T-helper 17 cell (primary cell): ENCODE measurements at regions not wholly inside any gene's neighbourhood (a gene's known extent, or its start where the extent isn't known, plus 50 kb on each side); places are given as distances from the start of the nearest gene placed in this dataset.

Experiments
- ATAC-seq: fragments of 150-1000 bp; cut with Tn5 transposase; 2 replicates; pipeline ENCODE4 v1.10.0; 2021; ENCODE audit warnings: mild to moderate bottlenecking, moderate library complexity
- DNase-seq, 3 donors: peaks; one replicate each; pipeline versions ENCODE4 v3.0.0 to v3.0.0-alpha.2; 2020 to 2021
- H3K9me3 ChIP-seq: one replicate; pipeline ENCODE4 v1.7.0; 2013; ENCODE audit warnings: low read length, mild to moderate bottlenecking; ENCODE audit not compliant: control insufficient read depth, poor library complexity, severe bottlenecking
- H3K27ac Mint-ChIP-seq: one replicate; pipeline ENCODE4 v1.8.0; 2022; ENCODE audit warnings: mild to moderate bottlenecking, moderate library complexity, mixed read lengths
- H3K27me3 Mint-ChIP-seq: one replicate; pipeline ENCODE4 v1.8.0; 2022; ENCODE audit warnings: mixed read lengths
- H3K36me3 Mint-ChIP-seq: one replicate; pipeline ENCODE4 v1.8.0; 2022; ENCODE audit warnings: low read depth, mixed read lengths
- H3K4me1 Mint-ChIP-seq: one replicate; pipeline ENCODE4 v1.8.0; 2022; ENCODE audit warnings: mild to moderate bottlenecking, mixed read lengths
- H3K4me3 Mint-ChIP-seq: one replicate; pipeline ENCODE4 v1.8.0; 2022; ENCODE audit warnings: mild to moderate bottlenecking, moderate library complexity, mixed read lengths

DNA sequence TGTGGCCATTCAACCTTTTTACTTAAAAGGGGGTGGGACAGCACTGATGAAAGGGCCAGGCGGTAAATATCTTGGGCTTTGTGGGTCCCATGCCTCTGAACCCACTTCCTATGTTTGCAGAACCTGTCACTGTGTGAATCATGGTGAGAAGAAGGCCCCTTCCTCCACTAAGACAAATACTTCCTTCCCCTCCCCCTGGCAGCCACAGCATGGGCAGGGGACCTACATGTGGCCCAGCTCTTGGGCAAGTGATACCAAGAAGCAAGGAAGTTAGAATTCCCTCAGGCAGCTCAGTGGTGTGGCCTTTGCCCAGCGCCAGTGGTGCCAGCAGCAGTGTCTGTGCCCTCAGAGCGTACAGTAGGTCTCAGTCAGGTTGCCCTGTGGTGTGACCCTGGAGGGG is 168.6 kb downstream of the TRIM33 start:
- peak overlapping the region; percentile 16 for H3K4me3 Mint-ChIP-seq
- peak overlapping the region; percentile 29 for H3K27ac Mint-ChIP-seq
- no peaks in the 10 kb centered on the region for H3K27me3 Mint-ChIP-seq
- peaks cover 27% of the 10 kb centered on the region for H3K4me1 Mint-ChIP-seq
- DNase-seq (no peak), ATAC-seq (peak; percentile 4)
- H3K9me3 ChIP-seq: no peaks in the 10 kb centered on the region
- no peaks in the 10 kb centered on the region for H3K36me3 Mint-ChIP-seq

DNA sequence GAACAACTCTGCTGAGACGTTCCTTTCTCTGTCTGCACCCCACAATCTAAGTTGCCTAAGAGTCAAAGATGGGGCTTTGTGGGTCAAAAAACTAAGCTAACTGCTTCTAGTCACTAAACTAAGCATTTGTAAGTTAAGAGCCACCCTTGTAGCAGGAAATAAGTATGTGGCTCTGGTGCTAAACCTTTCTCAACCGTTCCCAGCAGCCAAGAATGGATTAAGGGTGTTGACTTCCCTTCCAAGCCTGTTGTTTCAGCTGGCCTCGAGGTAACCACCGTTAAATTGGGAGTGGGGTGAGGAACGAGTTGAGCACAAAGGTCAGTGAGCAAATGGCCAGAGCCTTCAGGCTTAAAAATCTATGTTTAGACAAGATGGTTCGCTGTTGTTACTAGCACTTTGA is 169.1 kb downstream of the TRIM33 start:
- no peaks in the 10 kb centered on the region for H3K9me3 ChIP-seq
- H3K36me3 Mint-ChIP-seq: no peaks in the 10 kb centered on the region
- peaks cover 27% of the 10 kb centered on the region for H3K4me1 Mint-ChIP-seq
- H3K27ac Mint-ChIP-seq: peak overlapping the region; percentile 29
- no peak overlapping the region for H3K4me3 Mint-ChIP-seq
- no peak for DNase-seq
- no peak for ATAC-seq
- H3K27me3 Mint-ChIP-seq: no peaks in the 10 kb centered on the region

DNA sequence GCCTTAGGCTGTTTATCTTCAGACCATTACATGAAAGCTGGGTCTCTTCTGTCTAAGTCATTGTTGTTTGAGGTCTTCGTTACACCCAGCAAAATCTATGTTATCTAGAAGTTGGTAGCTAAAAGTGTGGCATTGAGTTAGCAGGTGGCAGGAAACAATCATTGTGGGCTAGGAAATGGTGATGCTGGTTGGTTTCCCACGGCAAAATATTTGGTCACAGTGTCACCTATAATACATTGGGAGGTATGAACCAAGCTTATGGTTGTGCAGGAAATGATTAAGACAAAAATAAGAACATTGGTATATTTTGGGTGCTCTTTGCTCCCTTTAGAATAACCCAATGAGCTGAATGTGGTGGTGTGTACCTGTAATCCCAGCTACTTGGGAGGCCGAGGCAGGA is 169.7 kb downstream of the TRIM33 start:
- no peaks in the 10 kb centered on the region for H3K9me3 ChIP-seq
- peaks cover 25% of the 10 kb centered on the region for H3K4me1 Mint-ChIP-seq
- peak overlapping the region; percentile 29 for H3K27ac Mint-ChIP-seq
- no peaks in the 10 kb centered on the region for H3K36me3 Mint-ChIP-seq
- peak; percentile 90 for ATAC-seq
- no peak for DNase-seq
- H3K4me3 Mint-ChIP-seq: peak overlapping the region; percentile 37
- H3K27me3 Mint-ChIP-seq: no peaks in the 10 kb centered on the region

DNA sequence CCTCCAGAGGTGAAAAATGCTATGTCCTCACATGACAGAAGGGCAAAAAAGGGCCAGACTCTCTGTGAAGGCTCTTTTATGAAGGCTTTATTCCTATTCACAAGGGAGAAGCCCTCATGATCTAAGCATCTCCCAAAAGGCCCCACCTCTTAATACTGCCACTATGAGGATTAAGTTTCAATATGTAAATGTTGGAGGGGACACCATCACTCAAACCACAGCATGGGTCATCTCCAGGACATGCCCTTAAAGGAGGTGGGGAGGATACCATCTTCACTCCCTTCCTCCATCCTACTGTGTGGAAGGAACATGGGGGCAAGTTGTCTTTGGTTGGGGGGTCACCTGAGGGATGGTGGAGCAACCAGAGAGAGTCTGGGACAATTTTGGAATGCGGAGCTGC is 170.1 kb downstream of the TRIM33 start:
- peak overlapping the region; percentile 29 for H3K27ac Mint-ChIP-seq
- no peak for DNase-seq
- H3K9me3 ChIP-seq: no peaks in the 10 kb centered on the region
- peaks cover 23% of the 10 kb centered on the region for H3K4me1 Mint-ChIP-seq
- H3K4me3 Mint-ChIP-seq: peak overlapping the region; percentile 37
- ATAC-seq: no peak
- no peaks in the 10 kb centered on the region for H3K36me3 Mint-ChIP-seq
- H3K27me3 Mint-ChIP-seq: no peaks in the 10 kb centered on the region

DNA sequence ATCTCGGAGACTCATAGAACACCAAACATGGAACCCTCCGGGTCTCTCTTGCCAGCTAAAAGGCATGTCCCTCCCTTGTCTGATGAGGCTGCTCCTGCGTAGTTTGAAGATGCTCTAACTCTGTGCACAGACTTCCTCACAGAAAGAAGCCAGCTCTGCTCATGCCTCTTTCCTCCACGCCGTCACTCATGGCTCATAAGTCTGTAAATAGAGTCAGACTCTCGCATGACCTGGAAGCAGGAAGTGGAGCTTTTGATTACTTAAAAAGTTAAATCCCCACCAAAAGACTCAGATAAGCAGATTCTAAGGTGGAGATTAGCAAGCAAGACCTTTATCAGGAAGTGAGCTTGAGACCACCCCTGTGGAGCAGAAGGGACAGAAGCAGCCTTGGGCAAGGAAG is 171.6 kb downstream of the TRIM33 start:
- peak overlapping the region; percentile 30 for H3K27ac Mint-ChIP-seq
- ATAC-seq (no peak), DNase-seq (no peak)
- no peaks in the 10 kb centered on the region for H3K9me3 ChIP-seq
- no peak overlapping the region for H3K4me3 Mint-ChIP-seq
- peaks cover 31% of the 10 kb centered on the region for H3K4me1 Mint-ChIP-seq
- H3K36me3 Mint-ChIP-seq: no peaks in the 10 kb centered on the region
- no peaks in the 10 kb centered on the region for H3K27me3 Mint-ChIP-seq

DNA sequence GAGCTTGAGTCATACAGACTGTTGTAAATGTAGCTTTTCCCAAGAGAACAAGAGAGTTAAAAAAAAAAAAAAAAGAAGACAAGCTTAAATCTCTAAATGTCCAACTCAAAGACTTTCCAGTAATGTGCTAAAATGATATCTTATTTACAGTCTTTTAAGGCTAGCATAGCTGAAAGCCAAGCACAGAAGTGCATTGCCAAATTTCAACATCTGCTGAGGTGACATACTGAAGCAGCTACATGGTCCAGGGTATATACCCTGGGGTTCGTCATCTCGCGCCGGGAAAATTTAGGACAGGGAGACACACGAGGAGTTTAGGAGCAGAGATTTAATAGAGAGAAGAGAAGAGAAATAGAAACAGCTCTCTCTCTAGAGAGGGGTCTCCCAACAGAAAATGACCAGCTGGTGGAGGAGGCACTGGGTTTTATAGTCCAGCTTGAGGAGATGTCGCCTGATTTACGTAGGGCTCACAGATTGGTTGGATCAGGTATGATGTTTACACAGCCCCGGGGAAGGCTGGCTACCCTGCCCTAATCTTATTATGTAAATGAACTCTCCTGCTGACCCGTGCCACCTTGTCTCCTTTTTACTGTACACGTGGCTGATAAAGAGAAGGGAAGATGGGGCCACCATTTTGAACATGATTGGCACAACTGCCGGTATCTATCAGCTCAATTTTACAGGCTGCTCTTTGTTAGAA is 172.7 kb downstream of the TRIM33 start:
- ATAC-seq: no peak
- peak overlapping the region; percentile 30 for H3K27ac Mint-ChIP-seq
- H3K9me3 ChIP-seq: no peaks in the 10 kb centered on the region
- no peak for DNase-seq
- H3K4me3 Mint-ChIP-seq: no peak overlapping the region
- H3K4me1 Mint-ChIP-seq: peaks cover 37% of the 10 kb centered on the region
- no peaks in the 10 kb centered on the region for H3K36me3 Mint-ChIP-seq
- H3K27me3 Mint-ChIP-seq: no peaks in the 10 kb centered on the region

DNA sequence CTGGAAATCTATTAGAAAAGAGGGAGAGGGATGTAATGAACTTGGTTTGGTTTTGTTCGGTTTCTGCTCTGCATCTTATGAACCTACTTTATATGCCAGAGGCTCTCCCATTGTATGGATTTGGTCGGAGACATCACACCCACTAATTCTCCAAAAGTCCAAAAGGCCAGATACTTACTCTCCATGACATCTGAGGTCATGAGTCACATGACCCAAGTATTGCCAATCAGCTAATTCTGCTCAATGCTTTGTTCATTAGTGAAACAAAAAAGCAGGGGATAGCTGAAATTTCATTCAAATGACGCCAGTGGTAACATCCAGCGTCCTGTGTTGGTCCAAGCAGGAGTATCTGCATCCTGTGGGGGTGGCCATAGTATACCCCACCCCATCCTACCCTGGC is 173.6 kb downstream of the TRIM33 start:
- Mint-ChIP-seq H3K27ac (peak overlapping the region; percentile 29), H3K4me1 (peaks cover 38% of the 10 kb centered on the region), H3K4me3 (no peak overlapping the region), H3K27me3 (no peaks in the 10 kb centered on the region), H3K36me3 (no peaks in the 10 kb centered on the region)
- DNase-seq (no peak), ATAC-seq (no peak)
- H3K9me3 ChIP-seq: no peaks in the 10 kb centered on the region

DNA sequence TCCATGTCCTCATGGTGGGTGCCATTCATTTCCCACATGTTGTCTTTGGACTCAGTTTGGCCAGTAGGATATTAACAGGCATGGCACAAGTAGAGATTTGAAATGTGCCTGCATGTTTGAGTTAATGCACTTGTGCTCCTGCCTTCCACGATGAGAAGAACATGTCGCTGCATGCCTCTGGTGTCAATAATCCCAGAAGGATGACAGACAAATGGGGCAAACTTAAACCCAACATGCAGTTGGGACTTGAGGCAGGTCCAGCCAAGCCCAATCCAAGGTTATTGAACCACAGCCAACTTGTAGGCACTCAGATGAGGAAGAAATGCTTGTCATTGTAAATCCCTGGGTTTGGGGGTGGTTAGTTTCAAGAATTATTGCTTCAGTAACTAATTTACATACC is 174.6 kb downstream of the TRIM33 start:
- DNase-seq: no peak
- no peak overlapping the region for H3K27ac Mint-ChIP-seq
- H3K4me1 Mint-ChIP-seq: peaks cover 43% of the 10 kb centered on the region
- H3K4me3 Mint-ChIP-seq: peak overlapping the region; percentile 34
- no peaks in the 10 kb centered on the region for H3K36me3 Mint-ChIP-seq
- no peaks in the 10 kb centered on the region for H3K27me3 Mint-ChIP-seq
- no peaks in the 10 kb centered on the region for H3K9me3 ChIP-seq
- no peak for ATAC-seq

DNA sequence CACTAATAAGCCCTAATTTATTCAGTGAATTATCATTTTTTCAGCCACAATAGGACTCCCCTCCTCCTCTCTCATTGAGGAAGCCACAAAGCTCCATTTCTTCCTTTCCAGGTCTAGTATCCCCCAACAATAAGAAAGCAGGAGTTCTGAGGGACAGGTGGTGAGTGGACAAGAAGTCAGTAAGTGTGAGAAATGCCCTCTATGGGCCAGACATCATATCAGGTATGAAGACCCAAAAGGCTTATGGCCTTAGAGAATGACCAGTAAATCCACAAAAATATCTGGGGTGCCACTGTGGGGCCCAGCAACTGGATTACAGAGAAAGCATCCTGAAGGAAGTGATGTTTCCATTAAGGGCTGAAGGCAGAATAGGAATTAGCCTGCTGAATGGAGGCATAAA is 175.7 kb downstream of the TRIM33 start:
- H3K9me3 ChIP-seq: no peaks in the 10 kb centered on the region
- no peak for ATAC-seq
- Mint-ChIP-seq H3K36me3 (no peaks in the 10 kb centered on the region), H3K27me3 (peaks cover 2% of the 10 kb centered on the region), H3K27ac (peak overlapping the region; percentile 6), H3K4me1 (peaks cover 45% of the 10 kb centered on the region), H3K4me3 (no peak overlapping the region)
- DNase-seq: no peak

DNA sequence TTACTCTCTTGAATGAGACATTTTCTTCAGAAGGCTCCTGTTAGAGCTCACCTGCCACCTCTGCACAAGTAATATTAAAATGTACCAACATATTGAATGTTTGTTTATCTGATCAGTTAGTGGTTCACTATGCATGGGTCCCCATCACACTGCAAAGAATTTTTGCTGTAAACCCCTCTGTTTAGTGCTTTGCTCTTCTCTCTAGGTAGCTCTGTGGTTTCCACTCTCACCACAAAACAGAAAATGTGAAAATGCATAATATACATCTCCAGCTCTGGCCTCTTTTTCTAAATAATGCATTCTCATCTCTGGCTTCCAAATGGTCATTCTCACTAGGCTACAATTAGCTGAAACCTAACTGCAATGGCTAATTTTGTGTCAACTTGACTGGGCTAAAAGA is 176.7 kb downstream of the TRIM33 start:
- no peaks in the 10 kb centered on the region for H3K36me3 Mint-ChIP-seq
- peak overlapping the region; percentile 51 for H3K4me3 Mint-ChIP-seq
- DNase-seq (no peak), ATAC-seq (peak; percentile 68)
- H3K9me3 ChIP-seq: no peaks in the 10 kb centered on the region
- peaks cover 6% of the 10 kb centered on the region for H3K27me3 Mint-ChIP-seq
- H3K4me1 Mint-ChIP-seq: peaks cover 53% of the 10 kb centered on the region
- H3K27ac Mint-ChIP-seq: peak overlapping the region; percentile 6

DNA sequence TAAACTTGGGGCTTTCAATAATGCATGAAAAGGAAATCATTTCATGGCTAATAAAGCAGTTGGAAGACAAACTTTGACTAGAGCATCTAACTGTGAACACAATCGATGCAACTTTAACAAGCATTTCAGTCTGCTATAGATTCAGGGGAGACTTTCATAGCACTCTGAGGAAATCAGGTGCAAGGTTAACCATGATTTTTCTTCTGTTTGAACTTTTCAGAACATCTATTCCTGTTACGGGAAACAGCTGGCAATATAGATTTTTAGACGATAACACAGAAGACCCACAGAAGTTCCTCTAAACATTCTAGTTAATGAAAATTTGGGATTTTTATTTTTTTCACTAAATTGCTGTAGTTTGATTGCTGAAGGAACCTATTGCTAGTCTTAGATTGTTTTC is 177.3 kb downstream of the TRIM33 start:
- H3K9me3 ChIP-seq: no peaks in the 10 kb centered on the region
- Mint-ChIP-seq H3K27me3 (peaks cover 6% of the 10 kb centered on the region), H3K4me1 (peaks cover 57% of the 10 kb centered on the region), H3K27ac (peak overlapping the region; percentile 6), H3K4me3 (peak overlapping the region; percentile 70), H3K36me3 (no peaks in the 10 kb centered on the region)
- DNase-seq: no peak
- ATAC-seq: no peak

DNA sequence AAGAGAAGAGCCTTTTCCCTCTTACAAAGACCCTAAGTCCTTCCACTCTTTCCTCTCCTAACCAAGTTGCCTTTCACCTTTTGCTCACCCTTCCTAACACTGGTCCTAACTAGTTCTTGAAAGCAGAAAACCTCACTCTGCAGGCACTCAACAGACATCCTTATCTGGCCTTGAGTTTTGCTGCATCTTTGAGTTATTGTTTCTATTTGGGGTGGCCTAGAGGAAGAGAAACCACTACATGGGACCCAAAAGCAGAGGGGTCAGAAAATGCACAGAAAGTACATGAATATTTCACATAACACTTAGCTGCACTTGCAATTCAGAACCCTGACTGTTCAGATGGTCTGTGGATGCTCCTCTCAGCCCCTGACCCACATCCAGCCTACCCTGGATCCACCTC is 178.3 kb upstream of the SYT6 start:
- DNase-seq: no peak
- Mint-ChIP-seq H3K4me3 (peak overlapping the region; percentile 56), H3K4me1 (peaks cover 54% of the 10 kb centered on the region), H3K36me3 (no peaks in the 10 kb centered on the region), H3K27ac (peak overlapping the region; percentile 6), H3K27me3 (peaks cover 6% of the 10 kb centered on the region)
- no peaks in the 10 kb centered on the region for H3K9me3 ChIP-seq
- no peak for ATAC-seq

DNA sequence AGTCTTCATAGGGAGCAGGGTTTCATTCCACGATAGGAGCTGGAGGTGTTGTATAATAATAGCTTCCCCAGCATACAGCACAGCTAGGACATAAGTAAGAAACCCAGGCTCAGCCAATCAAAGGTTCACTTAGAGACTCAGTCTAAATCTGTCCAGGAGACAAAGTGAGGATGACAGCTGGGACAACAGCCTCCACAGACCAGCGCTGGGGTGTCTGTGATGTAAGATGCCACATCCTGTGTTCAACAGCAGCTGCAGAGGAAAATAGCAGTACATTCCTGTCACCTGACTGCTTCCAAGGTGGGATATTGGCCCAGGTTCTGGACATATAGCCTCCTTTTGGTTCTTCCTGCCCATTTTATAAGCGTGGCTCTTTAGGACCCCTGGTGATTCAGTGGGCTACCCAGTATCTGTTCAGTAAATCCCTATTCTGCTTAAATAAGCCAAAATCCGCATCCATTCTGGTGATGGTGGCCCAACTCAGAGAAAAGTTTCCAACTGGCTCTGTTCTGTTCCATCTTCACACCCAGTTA is 176.8 kb upstream of the SYT6 start:
- Mint-ChIP-seq H3K27me3 (peaks cover 6% of the 10 kb centered on the region), H3K27ac (peak overlapping the region; percentile 80), H3K36me3 (no peaks in the 10 kb centered on the region), H3K4me1 (peaks cover 54% of the 10 kb centered on the region), H3K4me3 (peak overlapping the region; percentile 57)
- DNase-seq: no peak
- ATAC-seq: peak; percentile 77
- H3K9me3 ChIP-seq: no peaks in the 10 kb centered on the region

DNA sequence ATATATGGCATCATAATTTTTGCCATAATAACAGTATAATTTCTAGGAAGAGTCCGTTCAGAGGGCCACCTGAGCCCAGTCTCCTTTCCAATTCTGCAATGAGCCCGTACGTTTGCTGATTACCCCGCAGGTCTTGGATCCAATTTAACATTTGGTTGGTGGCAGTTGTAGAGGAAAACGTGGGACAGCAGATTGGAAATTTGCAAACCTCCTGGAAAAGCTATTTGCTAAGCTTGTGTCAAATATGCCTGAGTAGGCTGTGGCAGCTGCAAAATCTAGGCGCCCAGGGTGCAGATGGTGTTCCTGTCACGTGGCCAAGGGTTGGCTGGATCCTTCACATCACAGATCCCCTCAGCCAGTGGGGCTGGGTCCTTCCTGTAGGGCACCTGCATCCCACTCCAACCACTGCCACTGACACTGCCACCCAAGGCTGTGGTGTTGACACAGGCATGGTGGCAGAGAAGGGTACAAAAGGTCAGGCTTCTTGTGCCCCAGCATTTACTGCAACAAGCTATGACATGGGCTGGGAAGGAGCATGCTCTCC is 174.8 kb upstream of the SYT6 start:
- H3K9me3 ChIP-seq: no peaks in the 10 kb centered on the region
- peaks cover 40% of the 10 kb centered on the region for H3K4me1 Mint-ChIP-seq
- H3K36me3 Mint-ChIP-seq: no peaks in the 10 kb centered on the region
- H3K27ac Mint-ChIP-seq: no peak overlapping the region
- H3K4me3 Mint-ChIP-seq: no peak overlapping the region
- no peak for DNase-seq
- ATAC-seq: no peak
- peaks cover 6% of the 10 kb centered on the region for H3K27me3 Mint-ChIP-seq
